Sigmoid colon (tissue), 6 donors: ENCODE measurements at regions not wholly inside any gene's neighbourhood (a gene's known extent, or its start where the extent isn't known, plus 50 kb on each side); places are given as distances from the start of the nearest gene placed in this dataset.

Experiments used
- DNase-seq: peaks from one replicate; pipeline ENCODE4 v3.0.0-alpha.2; 2019
- H3K27ac ChIP-seq, 4 donors: fragments of 200-600 bp; sonication (generic); one replicate each; pipeline ENCODE4 v1.5.1; 2016 to 2019; ENCODE audit warnings: mild to moderate bottlenecking in 1 of 4
- H3K27me3 ChIP-seq, 3 donors: fragments of 200-600 bp; sonication (generic); one replicate each; pipeline ENCODE4 v1.5.1; 2019; ENCODE audit warnings: mild to moderate bottlenecking in 1 of 3
- H3K36me3 ChIP-seq, 4 donors: fragments of 200-600 bp; sonication (generic); one replicate each; pipeline ENCODE4 v1.5.1; 2016 to 2019
- H3K4me1 ChIP-seq, 4 donors: fragments of 200-600 bp; sonication (generic); one replicate each; pipeline ENCODE4 v1.5.1; 2017 to 2019
- H3K4me3 ChIP-seq, 4 donors: fragments of 200-600 bp; sonication (generic); one replicate each; pipeline ENCODE4 v1.5.1; 2017 to 2019; ENCODE audit warnings: mild to moderate bottlenecking in 2 of 4, moderate library complexity in 1 of 4
- H3K9me3 ChIP-seq, 4 donors: fragments of 200-600 bp in 3 of 4; sonication (generic) in 3 of 4; one replicate each; pipeline versions ENCODE4 v1.5.1 to v1.6.1; 2013 to 2019
- CTCF ChIP-seq, 4 experiments: fragments of 450-650 bp in 3 of 4; fragments of 200-600 bp in 1 of 4; IDR thresholded peaks; one replicate each; pipeline ENCODE4 v1.5.1; 2016 to 2019; ENCODE audit warnings: antibody characterized with exemption in 4 of 4, mild to moderate bottlenecking in 3 of 4, moderate library complexity in 2 of 4
- EP300 ChIP-seq, 4 donors: sonication (generic); formaldehyde crosslinking; IDR thresholded peaks; one replicate each; pipeline ENCODE4 v1.6.1; 2017; ENCODE audit warnings: antibody characterized with exemption in 4 of 4
- POLR2A ChIP-seq, 2 donors: fragments of 450-650 bp; IDR thresholded peaks; one replicate each; pipeline ENCODE4 v1.6.1; 2016; ENCODE audit warnings: antibody characterized with exemption in 2 of 2, mild to moderate bottlenecking in 2 of 2, moderate library complexity in 2 of 2
- POLR2AphosphoS5 ChIP-seq, 4 donors: sonication (generic); formaldehyde crosslinking; IDR thresholded peaks; one replicate each; pipeline ENCODE4 v1.6.1; 2017; ENCODE audit warnings: antibody characterized with exemption in 4 of 4
- WGBS, 2 donors: extraction: QIAGEN DNeasy Blood & Tissue Kit; methylation state at CpG; one replicate each; pipeline ENCODE4 v1.1.7; 2013; 5-methylcytosine and 5-hydroxymethylcytosine counted together
- intact Hi-C: fragments of 100-400 bp; cut with DNase I; formaldehyde crosslinking; loops from one replicate; pipeline ENCODE4 v1.15.1; 2023
- donor health status: healthy with polysubstance abuse.
- donor health status: healthy.

- Histone ChIP-seq H3K27me3 (no peaks in the 10 kb centered on the region), H3K9me3 (no peaks in the 10 kb centered on the region), H3K4me3 (no peak overlapping the region), H3K4me1 (no peaks in the 10 kb centered on the region), H3K36me3 (no peaks in the 10 kb centered on the region), H3K27ac (no peak overlapping the region)
- whole genome bisulfite sequencing, 2 donors = 95 to 96% methylated on average over 6 of the region's 6 CpGs
- TF ChIP-seq CTCF (IDR thresholded peaks at IDR 0.05) (no peak), POLR2AphosphoS5 (IDR thresholded peaks at IDR 0.05) (no peak), POLR2A (IDR thresholded peaks at IDR 0.05) (no peak), EP300 (IDR thresholded peaks at IDR 0.05) (no peak)
- intact Hi-C loops = no loop called here
- DNase-seq = no peak
Observed at GRCh38 chr11:128018692-128019091, 568.7 kb downstream of the ETS1 start.

DNA sequence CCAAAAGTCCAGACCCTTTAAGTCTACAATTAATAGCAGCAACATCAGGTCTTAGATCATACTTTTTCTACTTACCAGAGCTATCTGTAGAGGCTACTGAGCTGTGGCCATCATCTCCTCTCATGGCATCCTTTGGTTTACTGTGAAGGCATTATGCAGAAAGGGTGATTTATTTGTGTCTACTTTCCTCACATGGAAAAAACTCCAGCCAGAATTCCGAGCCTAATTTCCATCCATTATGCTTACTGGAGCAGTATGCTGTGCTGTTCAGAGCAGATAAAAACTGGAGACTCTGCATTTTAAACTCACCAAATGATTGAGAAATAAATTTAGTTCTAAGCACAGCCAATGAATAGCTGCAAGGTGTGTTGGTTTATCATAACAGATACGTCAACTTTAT, 581.8 kb downstream of the ETS1 start:
- no peaks in the 10 kb centered on the region for H3K27me3 ChIP-seq
- no peak for TF ChIP-seq CTCF (IDR thresholded peaks at IDR 0.05)
- no peak for TF ChIP-seq EP300 (IDR thresholded peaks at IDR 0.05)
- TF ChIP-seq POLR2AphosphoS5 (IDR thresholded peaks at IDR 0.05) = no peak
- TF ChIP-seq POLR2A (IDR thresholded peaks at IDR 0.05) = no peak
- H3K27ac ChIP-seq = no peak overlapping the region
- H3K36me3 ChIP-seq = no peaks in the 10 kb centered on the region
- peaks cover 0 to 5% (median 0%) of the 10 kb centered on the region in 4 donors for H3K9me3 ChIP-seq
- H3K4me3 ChIP-seq = no peak overlapping the region
- intact Hi-C loops = no loop called here
- H3K4me1 ChIP-seq = no peaks in the 10 kb centered on the region
- 73 to 78% methylated on average over 2 of the region's 2 CpGs for WGBS, 2 donors
- no peak for DNase-seq

DNA sequence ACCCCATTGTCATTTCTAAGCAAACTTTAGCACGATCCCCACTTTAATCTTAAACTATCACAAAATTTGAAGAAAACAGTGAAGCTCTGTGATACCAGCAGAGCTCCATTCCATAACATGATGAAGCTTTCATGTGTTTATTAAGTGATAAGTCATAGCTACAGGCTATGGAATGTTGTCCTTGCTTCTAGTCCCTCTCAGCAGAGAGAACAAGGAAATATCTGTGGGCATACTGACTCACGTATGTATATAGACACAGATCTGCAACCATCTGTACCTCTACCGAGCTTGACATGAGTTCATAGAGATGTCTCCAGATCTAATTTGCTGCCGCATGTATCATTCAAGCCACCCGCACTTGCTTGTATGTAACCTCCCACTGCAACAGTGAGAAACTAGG, 588.9 kb downstream of the ETS1 start:
- 81 to 91% methylated on average over 5 of the region's 5 CpGs for WGBS, 2 donors
- intact Hi-C loops = no loop called here
- Histone ChIP-seq H3K36me3 (no peaks in the 10 kb centered on the region), H3K4me1 (no peaks in the 10 kb centered on the region), H3K4me3 (no peak overlapping the region), H3K27ac (no peak overlapping the region), H3K27me3 (no peaks in the 10 kb centered on the region), H3K9me3 (no peaks in the 10 kb centered on the region)
- TF ChIP-seq EP300 (IDR thresholded peaks at IDR 0.05) (no peak), CTCF (IDR thresholded peaks at IDR 0.05) (no peak), POLR2A (IDR thresholded peaks at IDR 0.05) (no peak)
- no peak for DNase-seq

DNA sequence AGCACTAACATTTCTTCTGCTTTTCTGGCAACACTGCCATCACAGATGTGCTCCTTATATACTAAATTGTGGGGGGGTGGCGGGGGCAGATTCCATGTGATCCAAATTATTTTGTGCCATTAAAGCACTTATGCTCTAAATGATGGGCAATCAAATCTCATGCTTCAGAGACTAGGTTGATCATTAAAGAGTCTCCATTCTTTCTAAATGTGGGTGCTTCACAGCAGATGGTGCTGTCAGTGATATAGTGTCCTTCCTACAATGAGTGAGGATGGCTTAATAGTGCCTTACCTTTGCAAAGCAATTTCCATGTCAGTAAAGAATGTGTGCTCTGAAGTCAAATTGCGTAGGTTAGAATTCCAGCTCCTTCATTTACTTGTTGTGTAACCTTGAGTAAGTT, 589.8 kb downstream of the ETS1 start:
- intact Hi-C loops = no loop called here
- Histone ChIP-seq H3K4me1 (no peaks in the 10 kb centered on the region), H3K27me3 (no peaks in the 10 kb centered on the region), H3K4me3 (no peak overlapping the region), H3K9me3 (no peaks in the 10 kb centered on the region), H3K27ac (no peak overlapping the region), H3K36me3 (no peaks in the 10 kb centered on the region)
- no peak for DNase-seq
- 74 to 86% methylated on average over 2 of the region's 2 CpGs for WGBS, 2 donors
- no peak for TF ChIP-seq POLR2AphosphoS5 (IDR thresholded peaks at IDR 0.05)
- TF ChIP-seq POLR2A (IDR thresholded peaks at IDR 0.05) = no peak
- no peak for TF ChIP-seq EP300 (IDR thresholded peaks at IDR 0.05)
- TF ChIP-seq CTCF (IDR thresholded peaks at IDR 0.05) = no peak

GRCh38 chr11:127996825-127997224, 590.5 kb downstream of the ETS1 start:
- intact Hi-C loops = no loop called here
- 82 to 88% methylated on average over 5 of the region's 5 CpGs for WGBS, 2 donors

More at GRCh38 chr11:127996825-127997224, 590.5 kb downstream of the ETS1 start:
- no peak overlapping the region for H3K4me3 ChIP-seq
- H3K36me3 ChIP-seq = no peaks in the 10 kb centered on the region
- H3K27ac ChIP-seq = no peak overlapping the region
- TF ChIP-seq EP300 (IDR thresholded peaks at IDR 0.05) = no peak
- no peak for TF ChIP-seq POLR2A (IDR thresholded peaks at IDR 0.05)
- TF ChIP-seq POLR2AphosphoS5 (IDR thresholded peaks at IDR 0.05) = no peak
- no peak for TF ChIP-seq CTCF (IDR thresholded peaks at IDR 0.05)
- no peaks in the 10 kb centered on the region for H3K4me1 ChIP-seq
- H3K27me3 ChIP-seq = no peaks in the 10 kb centered on the region
- no peak for DNase-seq
- no peaks in the 10 kb centered on the region for H3K9me3 ChIP-seq
